ENCODE measurements at regions not wholly inside any gene's neighbourhood (a gene's known extent, or its start where the extent isn't known, plus 50 kb on each side); places are given as distances from the start of the nearest gene placed in this dataset.

GRCh38 chr11:112400476-112401014, 139.9 kb upstream of the PLET1 start:
- H3K27ac ChIP-seq (ENCODE audit: low read depth, low read length), result no peak overlapping the region
- H3K27me3 ChIP-seq (ENCODE audit: control insufficient read depth, insufficient read depth, low read length), result no peaks in the 10 kb centered on the region
- no peaks in the 10 kb centered on the region for H3K9me3 ChIP-seq (ENCODE audit: control insufficient read depth, insufficient read depth, low read depth, low read length)
- no peaks in the 10 kb centered on the region for H3K36me3 ChIP-seq (ENCODE audit: control insufficient read depth, insufficient read depth, low read length)
- H3K4me1 ChIP-seq (ENCODE audit: control insufficient read depth, insufficient read depth, low read length), result no peaks in the 10 kb centered on the region
- H3K4me3 ChIP-seq (ENCODE audit: low read depth, low read length), result no peak overlapping the region
- no peak overlapping the region for H3K9ac ChIP-seq (ENCODE audit: low read length)

- no peak overlapping the region for H3K4me3 ChIP-seq (ENCODE audit: low read depth, low read length)
- no peak overlapping the region for H3K27ac ChIP-seq (ENCODE audit: low read depth, low read length)
- no peaks in the 10 kb centered on the region for H3K27me3 ChIP-seq (ENCODE audit: control insufficient read depth, insufficient read depth, low read length)
- no peaks in the 10 kb centered on the region for H3K4me1 ChIP-seq (ENCODE audit: control insufficient read depth, insufficient read depth, low read length)
- H3K9ac ChIP-seq (ENCODE audit: low read length), result no peak overlapping the region
- no peaks in the 10 kb centered on the region for H3K36me3 ChIP-seq (ENCODE audit: control insufficient read depth, insufficient read depth, low read length)
- H3K9me3 ChIP-seq (ENCODE audit: control insufficient read depth, insufficient read depth, low read depth, low read length), result no peaks in the 10 kb centered on the region
Measured at GRCh38 chr11:112401036-112401769, 140.5 kb upstream of the PLET1 start.

- Histone ChIP-seq H3K4me3 (ENCODE audit: low read depth, low read length) (no peak overlapping the region), H3K27me3 (ENCODE audit: control insufficient read depth, insufficient read depth, low read length) (no peaks in the 10 kb centered on the region), H3K4me1 (ENCODE audit: control insufficient read depth, insufficient read depth, low read length) (peaks cover under 1% of the 10 kb centered on the region; the same call in 1 of the 2 replicates), H3K27ac (ENCODE audit: low read depth, low read length) (no peak overlapping the region), H3K9me3 (ENCODE audit: control insufficient read depth, insufficient read depth, low read depth, low read length) (no peaks in the 10 kb centered on the region), H3K9ac (ENCODE audit: low read length) (no peak overlapping the region), H3K36me3 (ENCODE audit: control insufficient read depth, insufficient read depth, low read length) (no peaks in the 10 kb centered on the region)
Measured at GRCh38 chr11:112403432-112403831, 142.8 kb upstream of the PLET1 start.

GRCh38 chr11:112404112-112404511, 143.5 kb upstream of the PLET1 start:
- H3K4me1 ChIP-seq (ENCODE audit: control insufficient read depth, insufficient read depth, low read length), result peaks cover 8% of the 10 kb centered on the region

GRCh38 chr11:112408517-112408916, 147.9 kb upstream of the PLET1 start:
- no peak overlapping the region for H3K9ac ChIP-seq (ENCODE audit: low read length)
- peaks cover 3% of the 10 kb centered on the region; the same call in 1 of the 2 replicates for H3K9me3 ChIP-seq (ENCODE audit: control insufficient read depth, insufficient read depth, low read depth, low read length)
- H3K4me3 ChIP-seq (ENCODE audit: low read depth, low read length), result no peak overlapping the region
- no peak overlapping the region for H3K27ac ChIP-seq (ENCODE audit: low read depth, low read length)
- no peaks in the 10 kb centered on the region for H3K27me3 ChIP-seq (ENCODE audit: control insufficient read depth, insufficient read depth, low read length)
- no peaks in the 10 kb centered on the region for H3K36me3 ChIP-seq (ENCODE audit: control insufficient read depth, insufficient read depth, low read length)
- H3K4me1 ChIP-seq (ENCODE audit: control insufficient read depth, insufficient read depth, low read length), result peaks cover 8% of the 10 kb centered on the region

More at GRCh38 chr11:112404112-112404511, 143.5 kb upstream of the PLET1 start:
- Histone ChIP-seq H3K9me3 (ENCODE audit: control insufficient read depth, insufficient read depth, low read depth, low read length) (no peaks in the 10 kb centered on the region), H3K27ac (ENCODE audit: low read depth, low read length) (no peak overlapping the region), H3K27me3 (ENCODE audit: control insufficient read depth, insufficient read depth, low read length) (no peaks in the 10 kb centered on the region), H3K9ac (ENCODE audit: low read length) (no peak overlapping the region), H3K4me3 (ENCODE audit: low read depth, low read length) (no peak overlapping the region), H3K36me3 (ENCODE audit: control insufficient read depth, insufficient read depth, low read length) (no peaks in the 10 kb centered on the region)

- Histone ChIP-seq H3K27me3 (ENCODE audit: control insufficient read depth, insufficient read depth, low read length) (no peaks in the 10 kb centered on the region), H3K36me3 (ENCODE audit: control insufficient read depth, insufficient read depth, low read length) (no peaks in the 10 kb centered on the region), H3K4me1 (ENCODE audit: control insufficient read depth, insufficient read depth, low read length) (peaks cover 8% of the 10 kb centered on the region), H3K9ac (ENCODE audit: low read length) (no peak overlapping the region), H3K9me3 (ENCODE audit: control insufficient read depth, insufficient read depth, low read depth, low read length) (peaks cover 10% of the 10 kb centered on the region), H3K27ac (ENCODE audit: low read depth, low read length) (no peak overlapping the region), H3K4me3 (ENCODE audit: low read depth, low read length) (no peak overlapping the region)
Measured at GRCh38 chr11:112410325-112410724, 149.7 kb upstream of the PLET1 start.

GRCh38 chr11:112412383-112412782, 151.7 kb upstream of the PLET1 start:
- Histone ChIP-seq H3K36me3 (ENCODE audit: control insufficient read depth, insufficient read depth, low read length) (no peaks in the 10 kb centered on the region), H3K4me1 (ENCODE audit: control insufficient read depth, insufficient read depth, low read length) (peaks cover 8% of the 10 kb centered on the region), H3K9me3 (ENCODE audit: control insufficient read depth, insufficient read depth, low read depth, low read length) (peaks cover 10% of the 10 kb centered on the region), H3K4me3 (ENCODE audit: low read depth, low read length) (no peak overlapping the region), H3K27ac (ENCODE audit: low read depth, low read length) (no peak overlapping the region), H3K27me3 (ENCODE audit: control insufficient read depth, insufficient read depth, low read length) (no peaks in the 10 kb centered on the region), H3K9ac (ENCODE audit: low read length) (no peak overlapping the region)

GRCh38 chr11:112417339-112417738, 156.7 kb upstream of the PLET1 start:
- Histone ChIP-seq H3K4me1 (ENCODE audit: control insufficient read depth, insufficient read depth, low read length) (peaks cover 8% of the 10 kb centered on the region), H3K27ac (ENCODE audit: low read depth, low read length) (no peak overlapping the region), H3K36me3 (ENCODE audit: control insufficient read depth, insufficient read depth, low read length) (no peaks in the 10 kb centered on the region), H3K9me3 (ENCODE audit: control insufficient read depth, insufficient read depth, low read depth, low read length) (peaks cover 10% of the 10 kb centered on the region; the same call in 1 of the 2 replicates), H3K4me3 (ENCODE audit: low read depth, low read length) (no peak overlapping the region), H3K9ac (ENCODE audit: low read length) (no peak overlapping the region), H3K27me3 (ENCODE audit: control insufficient read depth, insufficient read depth, low read length) (no peaks in the 10 kb centered on the region)

GRCh38 chr11:112418438-112418837, 157.8 kb upstream of the PLET1 start:
- Histone ChIP-seq H3K27ac (ENCODE audit: low read depth, low read length) (no peak overlapping the region), H3K4me3 (ENCODE audit: low read depth, low read length) (no peak overlapping the region), H3K9ac (ENCODE audit: low read length) (no peak overlapping the region)

GRCh38 chr11:112421879-112422278, 161.2 kb upstream of the PLET1 start:
- Histone ChIP-seq H3K27me3 (ENCODE audit: control insufficient read depth, insufficient read depth, low read length) (no peaks in the 10 kb centered on the region), H3K4me1 (ENCODE audit: control insufficient read depth, insufficient read depth, low read length) (peaks cover 8% of the 10 kb centered on the region), H3K36me3 (ENCODE audit: control insufficient read depth, insufficient read depth, low read length) (no peaks in the 10 kb centered on the region), H3K9ac (ENCODE audit: low read length) (no peak overlapping the region), H3K9me3 (ENCODE audit: control insufficient read depth, insufficient read depth, low read depth, low read length) (no peaks in the 10 kb centered on the region), H3K4me3 (ENCODE audit: low read depth, low read length) (no peak overlapping the region), H3K27ac (ENCODE audit: low read depth, low read length) (no peak overlapping the region)

More at GRCh38 chr11:112418438-112418837, 157.8 kb upstream of the PLET1 start:
- H3K36me3 ChIP-seq (ENCODE audit: control insufficient read depth, insufficient read depth, low read length), result no peaks in the 10 kb centered on the region
- H3K9me3 ChIP-seq (ENCODE audit: control insufficient read depth, insufficient read depth, low read depth, low read length), result peaks cover 8% of the 10 kb centered on the region; the same call in 1 of the 2 replicates
- H3K4me1 ChIP-seq (ENCODE audit: control insufficient read depth, insufficient read depth, low read length), result peaks cover 8% of the 10 kb centered on the region
- no peaks in the 10 kb centered on the region for H3K27me3 ChIP-seq (ENCODE audit: control insufficient read depth, insufficient read depth, low read length)

GRCh38 chr11:112425121-112425520, 164.5 kb upstream of the PLET1 start:
- Histone ChIP-seq H3K36me3 (ENCODE audit: control insufficient read depth, insufficient read depth, low read length) (no peaks in the 10 kb centered on the region), H3K27ac (ENCODE audit: low read depth, low read length) (no peak overlapping the region), H3K4me3 (ENCODE audit: low read depth, low read length) (no peak overlapping the region), H3K4me1 (ENCODE audit: control insufficient read depth, insufficient read depth, low read length) (peaks cover 8% of the 10 kb centered on the region), H3K9ac (ENCODE audit: low read length) (no peak overlapping the region), H3K27me3 (ENCODE audit: control insufficient read depth, insufficient read depth, low read length) (no peaks in the 10 kb centered on the region), H3K9me3 (ENCODE audit: control insufficient read depth, insufficient read depth, low read depth, low read length) (0 out of 2 replicates have a peak, but pooled peaks cover 3% of the 10 kb centered on the region)

All from HUES6 (cell line).